ENCODE measurements at regions not wholly inside any gene's neighbourhood (a gene's known extent, or its start where the extent isn't known, plus 50 kb on each side); places are given as distances from the start of the nearest gene placed in this dataset.
"Not testable (repeated sequence)": the region's sequence is repeated elsewhere in the genome, so short reads cannot be mapped to it uniquely, and the experiment has no call there.

- no peak for DNase-seq (ENCODE audit: extremely low read depth, low read depth)
Measured at GRCh38 chr11:96978751-96979150, 588.9 kb downstream of the JRKL start.

GRCh38 chr11:96986516-96986915 is 596.7 kb downstream of the JRKL start:
- no peak for DNase-seq (ENCODE audit: extremely low read depth, low read depth)

DNA sequence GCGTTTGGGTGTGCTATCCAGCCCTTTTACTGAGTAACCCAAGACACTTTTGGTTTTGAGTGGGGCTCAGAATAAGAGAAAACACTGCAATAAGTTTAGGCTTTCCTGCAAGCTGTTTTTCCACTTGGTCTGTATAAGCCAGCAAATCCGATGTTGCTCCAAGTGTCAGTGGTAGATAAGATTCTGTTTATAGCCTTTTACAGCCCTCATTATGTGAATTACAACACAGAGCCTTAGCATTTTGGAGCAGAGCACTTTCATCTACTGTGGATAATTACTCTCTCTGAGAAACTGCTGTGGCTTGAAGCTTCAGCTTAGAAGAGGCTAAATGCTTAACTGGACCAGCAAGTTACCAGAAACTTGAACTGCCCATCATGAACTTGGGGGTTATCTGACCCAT is 601.1 kb downstream of the JRKL start:
- DNase-seq (ENCODE audit: extremely low read depth, low read depth) = no peak

DNA sequence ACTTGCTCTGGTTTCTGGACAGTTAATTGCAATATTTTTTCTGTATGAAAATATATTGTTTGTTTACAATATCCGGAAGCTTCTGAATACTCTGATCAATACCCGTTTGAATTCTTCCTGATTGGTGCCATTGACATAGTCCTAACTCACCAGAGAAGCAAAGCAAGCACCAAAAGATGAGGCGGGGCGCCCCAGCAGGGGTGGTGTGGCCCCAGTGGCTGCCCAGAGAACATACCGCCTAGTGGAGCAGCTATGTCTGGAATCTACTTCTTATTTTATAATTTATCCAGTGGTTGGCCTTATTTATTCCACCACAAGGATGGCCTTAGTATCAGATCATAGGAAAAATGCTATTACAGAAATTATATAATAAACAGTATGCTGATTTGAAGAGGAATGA is 610.7 kb downstream of the JRKL start:
- no peak for DNase-seq (ENCODE audit: extremely low read depth, low read depth)

- DNase-seq (ENCODE audit: extremely low read depth, low read depth) = no peak
Measured at GRCh38 chr11:97007283-97007682, 617.5 kb downstream of the JRKL start.

GRCh38 chr11:97009613-97010012 is 619.8 kb downstream of the JRKL start:
- DNase-seq (ENCODE audit: extremely low read depth, low read depth) = no peak

- not testable (repeated sequence) for DNase-seq (ENCODE audit: extremely low read depth, low read depth)
Measured at GRCh38 chr11:97010997-97011396, 621.2 kb downstream of the JRKL start.

GRCh38 chr11:97015327-97015726 is 625.5 kb downstream of the JRKL start:
- DNase-seq (ENCODE audit: extremely low read depth, low read depth) = no peak

GRCh38 chr11:97019305-97019704 is 629.5 kb downstream of the JRKL start:
- DNase-seq (ENCODE audit: extremely low read depth, low read depth) = no peak

GRCh38 chr11:97019754-97020153 is 629.9 kb downstream of the JRKL start:
- DNase-seq (ENCODE audit: extremely low read depth, low read depth) = no peak

- no peak for DNase-seq (ENCODE audit: extremely low read depth, low read depth)
Measured at GRCh38 chr11:97022955-97023354, 633.1 kb downstream of the JRKL start.

GRCh38 chr11:97028836-97029406 is 639.1 kb downstream of the JRKL start:
- no peak for DNase-seq (ENCODE audit: extremely low read depth, low read depth)

- DNase-seq (ENCODE audit: extremely low read depth, low read depth) = no peak
Measured at GRCh38 chr11:97033178-97033577, 643.4 kb downstream of the JRKL start.

DNA sequence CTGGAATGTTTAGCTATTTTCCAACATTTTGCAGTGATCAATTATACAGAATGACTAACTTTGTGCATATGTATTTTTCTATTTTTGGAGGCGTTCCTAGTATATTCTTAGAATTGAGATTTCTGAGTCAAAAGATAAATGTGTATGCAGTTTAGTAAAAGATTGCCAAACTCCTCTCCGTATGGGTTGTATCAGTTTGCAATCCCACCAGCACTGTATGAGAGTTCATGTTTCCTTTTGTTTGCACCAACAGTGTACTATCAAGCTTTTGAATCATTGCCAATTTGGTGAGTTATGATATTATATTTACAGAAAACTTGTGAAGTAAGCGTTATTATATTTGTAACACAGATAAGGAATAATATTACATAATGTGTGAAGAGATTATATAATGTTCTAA is 658.7 kb downstream of the JRKL start:
- DNase-seq (ENCODE audit: extremely low read depth, low read depth) = no peak

DNA sequence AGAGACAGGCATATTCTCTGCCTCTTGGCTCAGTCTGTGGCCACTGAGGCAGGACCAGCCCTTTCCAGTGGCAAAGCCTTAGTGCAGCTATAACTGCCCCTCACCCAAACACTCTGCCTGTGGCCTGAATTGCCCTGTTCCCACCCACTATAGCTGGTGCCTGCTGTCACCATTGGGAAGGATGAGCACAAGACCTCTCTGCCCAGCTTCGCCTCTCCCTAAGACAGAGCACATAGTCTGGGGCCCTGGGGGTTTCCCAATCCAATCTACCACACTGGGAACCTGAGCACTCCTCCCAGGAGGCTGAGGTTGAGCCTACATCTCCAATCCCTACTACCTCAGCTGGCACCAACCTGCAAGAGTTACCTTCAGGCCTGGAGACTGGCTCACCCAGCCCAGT is 670.4 kb downstream of the JRKL start:
- DNase-seq (ENCODE audit: extremely low read depth, low read depth) = no peak

GRCh38 chr11:97069160-97069559 is 679.3 kb downstream of the JRKL start:
- no peak for DNase-seq (ENCODE audit: extremely low read depth, low read depth)

DNA sequence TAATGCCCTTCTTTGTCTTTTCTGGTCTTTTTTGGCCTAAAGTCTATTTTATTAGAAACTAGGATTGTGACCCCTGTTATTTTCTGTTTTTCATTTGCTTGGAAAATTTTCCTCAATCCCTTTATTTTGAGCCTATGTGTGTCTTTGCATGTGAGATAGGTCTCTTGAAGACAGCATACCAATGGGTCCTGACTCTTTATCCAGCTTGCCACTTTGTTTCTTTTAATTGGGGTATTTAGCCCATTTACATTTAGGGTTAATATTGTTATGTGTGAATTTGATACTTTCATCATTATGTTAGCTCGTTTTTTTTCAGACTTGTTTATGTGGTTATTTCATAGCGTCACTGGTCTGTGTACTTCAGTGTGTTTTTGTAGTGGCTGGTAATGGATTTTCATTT is 682.6 kb downstream of the JRKL start:
- DNase-seq (ENCODE audit: extremely low read depth, low read depth) = no peak

DNA sequence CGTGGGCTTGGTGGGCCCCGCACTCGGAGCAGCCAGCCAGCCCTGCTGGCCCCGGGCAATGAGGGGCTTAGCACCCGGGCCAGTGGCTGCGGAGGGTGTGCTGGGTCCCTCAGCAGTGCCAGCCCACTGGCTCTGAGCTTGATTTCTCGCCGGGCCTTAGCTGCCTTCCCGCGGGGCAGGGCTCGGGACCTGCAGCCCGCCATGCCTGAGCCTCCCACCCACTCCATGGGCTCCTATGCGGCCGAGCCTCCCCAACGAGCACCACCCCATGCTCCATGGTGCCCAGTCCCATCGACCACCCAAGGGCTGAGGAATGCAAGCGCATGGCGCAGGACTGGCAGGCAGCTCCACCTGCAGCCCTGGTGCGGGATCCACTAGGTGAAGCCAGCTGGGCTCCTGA is 686.9 kb downstream of the JRKL start:
- not testable (repeated sequence) for DNase-seq (ENCODE audit: extremely low read depth, low read depth)

GRCh38 chr11:97078443-97078842 is 688.6 kb downstream of the JRKL start:
- no peak for DNase-seq (ENCODE audit: extremely low read depth, low read depth)

- no peak for DNase-seq (ENCODE audit: extremely low read depth, low read depth)
Measured at GRCh38 chr11:97079244-97079643, 689.4 kb downstream of the JRKL start.

GRCh38 chr11:97087419-97087818 is 697.6 kb downstream of the JRKL start:
- DNase-seq (ENCODE audit: extremely low read depth, low read depth) = no peak

- DNase-seq (ENCODE audit: extremely low read depth, low read depth) = no peak
Measured at GRCh38 chr11:97092823-97093222, 703.0 kb downstream of the JRKL start.

- DNase-seq (ENCODE audit: extremely low read depth, low read depth) = not testable (repeated sequence)
Measured at GRCh38 chr11:97102180-97102579, 712.4 kb downstream of the JRKL start.

Data from NCI-H460 (cell line).